ENCODE measurements at regions not wholly inside any gene's neighbourhood (a gene's known extent, or its start where the extent isn't known, plus 50 kb on each side); places are given as distances from the start of the nearest gene placed in this dataset.
"Not testable (repeated sequence)": the region's sequence is repeated elsewhere in the genome, so short reads cannot be mapped to it uniquely, and the experiment has no call there.

DNA sequence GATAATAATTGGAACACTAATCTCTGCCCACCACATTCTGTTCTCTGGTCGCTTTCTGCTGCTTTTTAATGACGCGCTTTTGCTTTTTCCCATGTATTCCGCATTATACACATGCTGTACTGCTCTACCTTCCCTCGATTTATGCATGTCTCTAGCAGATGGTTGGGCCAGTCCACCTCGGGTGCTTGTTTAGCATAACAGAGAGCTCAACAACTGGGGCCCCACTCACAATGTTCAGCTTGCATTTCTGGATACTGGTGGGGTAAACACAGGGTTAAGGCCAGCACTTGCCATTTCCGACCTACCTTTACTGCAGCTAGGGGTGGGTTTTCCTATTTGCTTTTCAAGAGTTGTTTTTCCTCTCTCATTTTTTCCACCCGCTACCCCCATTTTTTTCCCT lies 255.8 kb downstream of the SOX3 start:
- Histone ChIP-seq H4K20me1 (ENCODE audit: insufficient read depth, low read length) (no peaks in the 10 kb centered on the region), H3K27me3 (ENCODE audit: low read depth, low read length) (no peaks in the 10 kb centered on the region), H3K9ac (ENCODE audit: low read length) (no peak overlapping the region), H3K4me2 (ENCODE audit: low read length) (no peak overlapping the region), H3K27ac (ENCODE audit: low read length) (no peak overlapping the region), H3K79me2 (ENCODE audit: low read length) (no peaks in the 10 kb centered on the region), H3K9me3 (ENCODE audit: insufficient read depth, low read length) (no peaks in the 10 kb centered on the region), H3K4me3 (ENCODE audit: low read length) (no peak overlapping the region), H3K36me3 (replicated peaks; ENCODE audit: low read depth, low read length) (no peaks in the 10 kb centered on the region), H2AFZ (ENCODE audit: low read depth, low read length) (no peak overlapping the region), H3K4me1 (ENCODE audit: low read length) (no peaks in the 10 kb centered on the region)
- TF ChIP-seq, protein P1, sequence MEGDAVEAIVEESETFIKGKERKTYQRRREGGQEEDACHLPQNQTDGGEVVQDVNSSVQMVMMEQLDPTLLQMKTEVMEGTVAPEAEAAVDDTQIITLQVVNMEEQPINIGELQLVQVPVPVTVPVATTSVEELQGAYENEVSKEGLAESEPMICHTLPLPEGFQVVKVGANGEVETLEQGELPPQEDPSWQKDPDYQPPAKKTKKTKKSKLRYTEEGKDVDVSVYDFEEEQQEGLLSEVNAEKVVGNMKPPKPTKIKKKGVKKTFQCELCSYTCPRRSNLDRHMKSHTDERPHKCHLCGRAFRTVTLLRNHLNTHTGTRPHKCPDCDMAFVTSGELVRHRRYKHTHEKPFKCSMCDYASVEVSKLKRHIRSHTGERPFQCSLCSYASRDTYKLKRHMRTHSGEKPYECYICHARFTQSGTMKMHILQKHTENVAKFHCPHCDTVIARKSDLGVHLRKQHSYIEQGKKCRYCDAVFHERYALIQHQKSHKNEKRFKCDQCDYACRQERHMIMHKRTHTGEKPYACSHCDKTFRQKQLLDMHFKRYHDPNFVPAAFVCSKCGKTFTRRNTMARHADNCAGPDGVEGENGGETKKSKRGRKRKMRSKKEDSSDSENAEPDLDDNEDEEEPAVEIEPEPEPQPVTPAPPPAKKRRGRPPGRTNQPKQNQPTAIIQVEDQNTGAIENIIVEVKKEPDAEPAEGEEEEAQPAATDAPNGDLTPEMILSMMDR (IDR thresholded peaks at IDR 0.05; ENCODE audit: low read depth, low read length): no peak
- no peak for TF ChIP-seq EZH2phosphoT487 (IDR thresholded peaks at IDR 0.05; ENCODE audit: low read depth)

DNA sequence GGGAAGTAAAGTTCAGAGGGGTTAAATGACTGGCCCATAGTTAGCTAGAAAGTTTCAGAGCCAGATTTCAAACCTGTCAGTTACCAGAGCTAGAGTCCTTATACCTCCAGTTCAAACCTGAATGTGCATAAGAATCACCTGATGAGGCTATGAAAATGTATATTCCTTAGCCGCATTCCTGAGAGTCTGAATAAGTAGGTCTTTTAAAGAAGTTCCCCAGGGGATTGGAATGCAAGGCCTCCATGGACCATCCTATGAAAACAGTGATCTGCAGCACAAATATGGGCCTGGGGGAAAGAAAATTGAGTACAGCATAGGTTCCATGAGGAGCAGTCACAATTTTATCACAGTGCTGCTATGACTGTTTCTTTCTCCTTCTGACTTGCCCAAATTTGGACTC lies 263.9 kb upstream of the CXorf66 start:
- Histone ChIP-seq H3K79me2 (ENCODE audit: low read length) (no peaks in the 10 kb centered on the region), H3K9me3 (ENCODE audit: insufficient read depth, low read length) (no peaks in the 10 kb centered on the region)

DNA sequence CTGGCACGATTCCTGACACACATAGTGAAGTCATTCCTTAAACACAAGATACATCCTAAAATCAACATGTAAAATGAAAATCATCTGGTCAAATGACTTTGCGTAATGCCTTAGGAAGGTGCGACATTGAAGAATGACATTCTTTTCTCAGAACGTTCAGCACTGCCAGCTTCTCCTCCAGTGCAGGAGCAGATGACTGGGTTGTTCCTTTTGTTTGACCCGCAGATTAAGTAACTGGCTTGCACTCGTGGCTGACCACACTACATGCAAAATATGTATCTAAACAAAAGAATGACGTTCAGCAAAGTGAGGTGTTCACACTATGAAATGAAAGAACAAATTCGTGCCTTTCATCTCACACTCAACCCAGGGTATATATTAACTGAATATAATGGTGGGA lies 260.7 kb upstream of the CXorf66 start:
- not testable (repeated sequence) for H3K4me2 ChIP-seq (ENCODE audit: low read length); H3K36me3 ChIP-seq (replicated peaks; ENCODE audit: low read depth, low read length); H3K79me2 ChIP-seq (ENCODE audit: low read length); H3K9me3 ChIP-seq (ENCODE audit: insufficient read depth, low read length); H3K27me3 ChIP-seq (ENCODE audit: low read depth, low read length); H3K4me1 ChIP-seq (ENCODE audit: low read length); H3K9ac ChIP-seq (ENCODE audit: low read length); H2AFZ ChIP-seq (ENCODE audit: low read depth, low read length); H3K4me3 ChIP-seq (ENCODE audit: low read length); H3K27ac ChIP-seq (ENCODE audit: low read length); H4K20me1 ChIP-seq (ENCODE audit: insufficient read depth, low read length)

More for the DNA sequence above, 263.9 kb upstream of the CXorf66 start:
- no peak overlapping the region for H2AFZ ChIP-seq (ENCODE audit: low read depth, low read length)
- H3K4me1 ChIP-seq (ENCODE audit: low read length): no peaks in the 10 kb centered on the region
- no peak for TF ChIP-seq EZH2phosphoT487 (IDR thresholded peaks at IDR 0.05; ENCODE audit: low read depth)
- TF ChIP-seq, protein P1 (IDR thresholded peaks at IDR 0.05; ENCODE audit: low read depth, low read length): no peak
- H3K9ac ChIP-seq (ENCODE audit: low read length): no peak overlapping the region
- no peak overlapping the region for H3K27ac ChIP-seq (ENCODE audit: low read length)
- H3K4me2 ChIP-seq (ENCODE audit: low read length): no peak overlapping the region
- H3K36me3 ChIP-seq (replicated peaks; ENCODE audit: low read depth, low read length): no peaks in the 10 kb centered on the region
- H4K20me1 ChIP-seq (ENCODE audit: insufficient read depth, low read length): no peaks in the 10 kb centered on the region
- H3K4me3 ChIP-seq (ENCODE audit: low read length): no peak overlapping the region
- no peaks in the 10 kb centered on the region for H3K27me3 ChIP-seq (ENCODE audit: low read depth, low read length)

DNA sequence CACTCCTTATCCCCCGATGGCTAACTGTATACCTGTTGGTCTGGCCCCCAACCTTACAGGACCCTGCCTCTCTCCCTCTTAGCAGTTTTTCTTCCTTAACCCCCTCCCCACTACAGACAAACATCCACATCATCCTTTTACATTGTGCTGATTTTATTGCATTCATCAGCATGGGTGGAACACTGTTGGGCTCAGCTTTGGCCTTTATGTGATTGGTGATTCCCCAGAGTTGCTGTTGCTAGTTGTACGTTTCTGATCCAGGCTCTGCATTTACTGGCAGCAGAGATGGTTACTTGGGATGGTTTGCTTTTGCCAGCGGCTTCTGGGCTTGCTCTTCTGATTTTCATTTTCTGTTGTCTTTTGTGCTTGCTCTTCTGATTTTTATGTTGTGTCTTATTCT lies 250.6 kb upstream of the CXorf66 start:
- H3K4me2 ChIP-seq (ENCODE audit: low read length); H4K20me1 ChIP-seq (ENCODE audit: insufficient read depth, low read length); H3K9ac ChIP-seq (ENCODE audit: low read length); H3K27ac ChIP-seq (ENCODE audit: low read length); H3K9me3 ChIP-seq (ENCODE audit: insufficient read depth, low read length); H3K4me3 ChIP-seq (ENCODE audit: low read length); H3K79me2 ChIP-seq (ENCODE audit: low read length); H3K36me3 ChIP-seq (replicated peaks; ENCODE audit: low read depth, low read length); H2AFZ ChIP-seq (ENCODE audit: low read depth, low read length); H3K27me3 ChIP-seq (ENCODE audit: low read depth, low read length); H3K4me1 ChIP-seq (ENCODE audit: low read length): not testable (repeated sequence)

DNA sequence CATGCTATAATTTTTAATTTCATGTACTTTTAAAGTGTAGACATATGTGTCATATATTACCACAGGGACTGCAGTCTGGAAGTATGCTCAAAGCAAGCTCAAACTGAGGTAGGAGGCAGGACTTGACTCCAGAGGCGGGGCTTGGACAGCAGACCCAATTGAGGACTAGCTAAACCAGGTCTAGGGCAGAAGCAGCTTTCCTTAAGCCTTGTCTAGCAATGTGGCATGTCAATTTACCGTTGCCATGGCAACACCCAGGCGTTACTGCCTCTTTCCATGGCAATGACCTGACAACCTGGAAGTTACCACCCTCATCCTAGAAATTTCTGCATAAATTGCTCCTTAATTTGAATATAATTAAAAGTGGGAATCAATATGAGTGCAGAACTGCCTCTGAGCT lies 249.2 kb upstream of the CXorf66 start:
- H3K36me3 ChIP-seq (replicated peaks; ENCODE audit: low read depth, low read length); H3K79me2 ChIP-seq (ENCODE audit: low read length): not testable (repeated sequence)

DNA sequence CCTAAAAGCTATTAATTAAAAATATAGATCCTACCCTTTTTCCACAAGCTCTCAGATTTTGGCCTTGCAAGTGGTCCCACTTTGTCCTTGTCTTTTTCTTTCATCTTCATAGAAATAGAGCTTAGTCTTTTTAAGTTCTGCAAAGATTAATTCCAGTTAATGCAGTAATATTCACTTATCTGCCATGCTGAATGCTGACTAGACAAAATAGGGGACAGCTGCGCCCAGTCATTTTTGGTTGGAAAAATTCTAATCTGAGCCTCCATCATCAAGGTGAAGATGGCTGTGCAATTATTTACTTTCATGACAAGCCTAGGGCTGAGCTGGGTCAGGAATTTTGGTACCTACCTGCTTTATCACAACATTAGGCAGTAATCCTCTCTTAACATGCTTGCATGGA lies 241.3 kb upstream of the CXorf66 start:
- H3K9me3 ChIP-seq (ENCODE audit: insufficient read depth, low read length): no peaks in the 10 kb centered on the region
- H2AFZ ChIP-seq (ENCODE audit: low read depth, low read length): no peak overlapping the region
- no peak for TF ChIP-seq EZH2phosphoT487 (IDR thresholded peaks at IDR 0.05; ENCODE audit: low read depth)
- TF ChIP-seq, protein P1 (IDR thresholded peaks at IDR 0.05; ENCODE audit: low read depth, low read length): no peak
- no peak overlapping the region for H3K4me3 ChIP-seq (ENCODE audit: low read length)
- H3K9ac ChIP-seq (ENCODE audit: low read length): no peak overlapping the region
- no peaks in the 10 kb centered on the region for H3K36me3 ChIP-seq (replicated peaks; ENCODE audit: low read depth, low read length)
- no peak overlapping the region for H3K4me2 ChIP-seq (ENCODE audit: low read length)
- no peaks in the 10 kb centered on the region for H3K27me3 ChIP-seq (ENCODE audit: low read depth, low read length)
- no peaks in the 10 kb centered on the region for H4K20me1 ChIP-seq (ENCODE audit: insufficient read depth, low read length)
- no peaks in the 10 kb centered on the region for H3K4me1 ChIP-seq (ENCODE audit: low read length)
- H3K27ac ChIP-seq (ENCODE audit: low read length): no peak overlapping the region
- H3K79me2 ChIP-seq (ENCODE audit: low read length): no peaks in the 10 kb centered on the region

More for the DNA sequence above, 249.2 kb upstream of the CXorf66 start:
- H3K27ac ChIP-seq (ENCODE audit: low read length); H3K4me2 ChIP-seq (ENCODE audit: low read length); H3K9me3 ChIP-seq (ENCODE audit: insufficient read depth, low read length); H3K27me3 ChIP-seq (ENCODE audit: low read depth, low read length); H4K20me1 ChIP-seq (ENCODE audit: insufficient read depth, low read length); H3K4me3 ChIP-seq (ENCODE audit: low read length); H2AFZ ChIP-seq (ENCODE audit: low read depth, low read length); H3K4me1 ChIP-seq (ENCODE audit: low read length); H3K9ac ChIP-seq (ENCODE audit: low read length): not testable (repeated sequence)

Measured in OCI-LY3 (cell line).